ENCODE measurements at regions not wholly inside any gene's neighbourhood (a gene's known extent, or its start where the extent isn't known, plus 50 kb on each side); places are given as distances from the start of the nearest gene placed in this dataset.

DNA sequence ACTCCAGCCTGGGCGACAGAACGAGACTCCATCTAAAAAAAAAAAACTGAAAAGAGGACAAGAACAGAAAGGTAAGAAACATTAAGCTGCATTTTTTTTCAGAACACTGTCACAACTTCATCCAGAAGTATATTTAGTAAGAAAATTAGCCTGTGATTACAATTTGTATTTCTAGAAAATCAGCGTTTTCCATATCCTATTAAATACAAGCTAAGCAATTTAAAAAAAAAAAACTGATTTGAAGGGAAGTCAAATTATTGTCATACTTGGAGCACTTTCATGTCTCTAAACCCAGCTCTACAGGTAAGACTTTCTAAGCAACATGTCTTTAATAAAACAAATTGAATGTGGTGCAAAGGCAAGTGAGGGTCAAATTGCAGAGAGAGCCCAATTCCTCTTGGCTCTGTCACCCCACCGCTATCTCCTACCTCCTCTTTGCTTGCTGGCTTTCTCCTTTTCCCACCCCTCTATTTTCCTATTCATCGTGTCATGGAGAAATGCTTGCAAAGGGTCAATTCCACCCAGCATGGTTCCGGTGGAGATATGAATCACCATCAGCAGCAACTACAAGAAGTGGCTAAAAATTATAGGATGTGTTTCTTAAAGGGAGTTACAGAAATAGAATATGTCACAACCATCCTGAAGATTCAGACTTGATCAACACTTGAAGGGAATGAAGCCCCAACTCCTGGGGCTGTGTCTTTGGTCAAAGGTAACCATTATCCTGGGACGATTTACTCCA is 68.4 kb upstream of the BCL11A start:
- TF ChIP-seq, protein P1, sequence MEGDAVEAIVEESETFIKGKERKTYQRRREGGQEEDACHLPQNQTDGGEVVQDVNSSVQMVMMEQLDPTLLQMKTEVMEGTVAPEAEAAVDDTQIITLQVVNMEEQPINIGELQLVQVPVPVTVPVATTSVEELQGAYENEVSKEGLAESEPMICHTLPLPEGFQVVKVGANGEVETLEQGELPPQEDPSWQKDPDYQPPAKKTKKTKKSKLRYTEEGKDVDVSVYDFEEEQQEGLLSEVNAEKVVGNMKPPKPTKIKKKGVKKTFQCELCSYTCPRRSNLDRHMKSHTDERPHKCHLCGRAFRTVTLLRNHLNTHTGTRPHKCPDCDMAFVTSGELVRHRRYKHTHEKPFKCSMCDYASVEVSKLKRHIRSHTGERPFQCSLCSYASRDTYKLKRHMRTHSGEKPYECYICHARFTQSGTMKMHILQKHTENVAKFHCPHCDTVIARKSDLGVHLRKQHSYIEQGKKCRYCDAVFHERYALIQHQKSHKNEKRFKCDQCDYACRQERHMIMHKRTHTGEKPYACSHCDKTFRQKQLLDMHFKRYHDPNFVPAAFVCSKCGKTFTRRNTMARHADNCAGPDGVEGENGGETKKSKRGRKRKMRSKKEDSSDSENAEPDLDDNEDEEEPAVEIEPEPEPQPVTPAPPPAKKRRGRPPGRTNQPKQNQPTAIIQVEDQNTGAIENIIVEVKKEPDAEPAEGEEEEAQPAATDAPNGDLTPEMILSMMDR (IDR thresholded peaks at IDR 0.05; ENCODE audit: control insufficient read depth, extremely low read depth, insufficient read depth), result no peak

GRCh38 chr2:60623040-60623439 is 69.6 kb upstream of the BCL11A start:
- TF ChIP-seq, protein P1 (IDR thresholded peaks at IDR 0.05; ENCODE audit: control insufficient read depth, extremely low read depth, insufficient read depth), result no peak
- DNase-seq (ENCODE audit: low read depth), result no peak

More for the DNA sequence above, 68.4 kb upstream of the BCL11A start:
- no peak for DNase-seq (ENCODE audit: low read depth)
- H3K4me3 ChIP-seq (ENCODE audit: low read depth, low read length), result no peak overlapping the region

GRCh38 chr2:60627412-60627811 is 74.0 kb upstream of the BCL11A start:
- DNase-seq (ENCODE audit: low read depth), result no peak
- TF ChIP-seq, protein P1 (IDR thresholded peaks at IDR 0.05; ENCODE audit: control insufficient read depth, extremely low read depth, insufficient read depth), result no peak
- H3K4me3 ChIP-seq (ENCODE audit: low read depth, low read length), result no peak overlapping the region

More at GRCh38 chr2:60623040-60623439, 69.6 kb upstream of the BCL11A start:
- no peak overlapping the region for H3K4me3 ChIP-seq (ENCODE audit: low read depth, low read length)

DNA sequence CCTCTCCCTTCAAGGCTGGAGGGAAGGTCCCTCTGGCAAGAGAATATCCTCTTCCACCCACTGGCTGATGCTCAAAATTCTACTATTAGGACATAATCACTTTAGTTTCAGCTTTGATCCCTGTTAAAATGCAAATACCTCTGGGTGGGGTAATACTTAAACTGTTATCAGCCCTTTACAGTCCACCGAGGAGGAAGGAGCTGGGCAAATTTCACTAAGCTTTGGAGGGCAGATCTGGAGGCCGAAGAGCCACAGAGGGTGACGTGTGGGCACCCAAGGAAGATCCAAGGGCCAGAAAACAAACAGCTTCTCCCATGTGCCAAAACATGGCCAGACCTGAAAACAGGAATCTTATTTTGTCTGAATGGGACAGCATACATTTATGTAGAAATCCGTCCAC is 74.6 kb upstream of the BCL11A start:
- no peak for DNase-seq (ENCODE audit: low read depth)
- TF ChIP-seq, protein P1 (IDR thresholded peaks at IDR 0.05; ENCODE audit: control insufficient read depth, extremely low read depth, insufficient read depth), result no peak
- no peak overlapping the region for H3K4me3 ChIP-seq (ENCODE audit: low read depth, low read length)

DNA sequence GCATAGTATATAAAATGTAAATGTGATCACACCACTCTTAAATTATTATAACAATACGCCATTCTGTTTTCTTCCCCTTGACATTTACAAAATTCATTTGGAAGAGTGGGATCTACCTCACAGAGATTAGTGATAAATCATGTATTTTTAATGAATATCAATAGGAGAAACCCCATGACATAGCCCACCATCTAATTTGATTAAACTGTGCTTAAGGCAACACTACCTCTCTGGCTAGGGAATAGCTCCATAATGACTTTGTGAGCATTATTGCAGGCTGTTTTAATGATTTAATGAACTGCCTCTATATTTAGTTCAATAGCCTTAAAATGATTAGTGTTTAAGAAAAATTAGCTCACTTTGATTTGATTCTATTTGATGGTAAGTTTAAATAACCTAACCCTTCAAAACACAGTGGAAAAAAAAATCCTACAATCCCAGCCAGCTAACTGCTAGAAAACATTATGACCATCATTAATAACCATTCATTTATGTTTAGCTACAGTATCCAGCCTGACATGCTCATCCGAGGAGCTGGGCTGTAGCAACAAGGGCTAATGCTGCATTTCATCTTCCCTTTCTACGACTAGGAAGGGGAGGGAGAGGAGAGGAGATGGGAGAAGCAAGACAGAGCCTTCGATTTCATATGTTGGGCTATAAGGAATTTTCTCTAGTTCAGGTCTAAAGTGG is 75.3 kb upstream of the BCL11A start:
- no peak overlapping the region for H3K4me3 ChIP-seq (ENCODE audit: low read depth, low read length)
- DNase-seq (ENCODE audit: low read depth), result no peak
- TF ChIP-seq, protein P1 (IDR thresholded peaks at IDR 0.05; ENCODE audit: control insufficient read depth, extremely low read depth, insufficient read depth), result no peak

- DNase-seq (ENCODE audit: low read depth), result no peak
- H3K4me3 ChIP-seq (ENCODE audit: low read depth, low read length), result no peak overlapping the region
- TF ChIP-seq, protein P1 (IDR thresholded peaks at IDR 0.05; ENCODE audit: control insufficient read depth, extremely low read depth, insufficient read depth), result no peak
These were observed 75.8 kb upstream of the BCL11A start for GRCh38 chr2:60629305-60629662.
